Neural progenitor cell (in vitro differentiated cells): ENCODE measurements at regions not wholly inside any gene's neighbourhood (a gene's known extent, or its start where the extent isn't known, plus 50 kb on each side); places are given as distances from the start of the nearest gene placed in this dataset.

Experiments
- DNase-seq: peaks from one replicate; pipeline ENCODE4 v3.0.0-alpha.2; 2016; ENCODE audit warnings: low spot score
- H2AFZ ChIP-seq: fragments of 200-600 bp; sonication (generic); replicated peaks from 2 replicates; pipeline ENCODE4 v1.6.1; 2016; ENCODE audit warnings: antibody characterized with exemption
- H3F3A ChIP-seq: fragments of 200-600 bp; sonication (generic); 2 replicates; pipeline ENCODE4 v1.6.1; 2016; ENCODE audit warnings: antibody characterized with exemption, low read depth
- H3K27ac ChIP-seq: fragments of 200-600 bp; sonication (generic); 2 replicates; pipeline ENCODE4 v1.5.1; 2016; ENCODE audit warnings: mild to moderate bottlenecking
- H3K27me3 ChIP-seq: fragments of 200-600 bp; sonication (generic); 2 replicates; pipeline ENCODE4 v1.6.1; 2016; ENCODE audit warnings: mild to moderate bottlenecking, moderate library complexity
- H3K36me3 ChIP-seq: fragments of 200-600 bp; sonication (generic); 2 replicates; pipeline ENCODE4 v1.5.1; 2016
- H3K4me1 ChIP-seq: fragments of 200-600 bp; sonication (generic); 2 replicates; pipeline ENCODE4 v1.6.1; 2016; ENCODE audit warnings: mixed run types
- H3K4me2 ChIP-seq: fragments of 200-600 bp; sonication (generic); 2 replicates; pipeline ENCODE4 v1.6.1; 2016
- H3K4me3 ChIP-seq: fragments of 200-600 bp; sonication (generic); 2 replicates; pipeline ENCODE4 v1.5.1; 2016
- H3K79me2 ChIP-seq: fragments of 200-600 bp; sonication (generic); 2 replicates; pipeline ENCODE4 v1.6.1; 2016; ENCODE audit warnings: low read depth
- H3K9ac ChIP-seq: fragments of 200-600 bp; sonication (generic); 2 replicates; pipeline ENCODE4 v1.6.1; 2016
- H3K9me3 ChIP-seq: fragments of 200-600 bp; sonication (generic); 2 replicates; pipeline ENCODE4 v1.5.1; 2016; ENCODE audit warnings: low read depth
- H4K20me1 ChIP-seq: fragments of 200-600 bp; sonication (generic); 2 replicates; pipeline ENCODE4 v1.6.1; 2016; ENCODE audit warnings: low read depth
- H3K27ac Mint-ChIP-seq: 3 replicates; pipeline ENCODE4 v1.8.0; 2021; ENCODE audit warnings: mixed read lengths
- H3K27me3 Mint-ChIP-seq: 2 replicates; pipeline ENCODE4 v1.8.0; 2022; ENCODE audit warnings: low read depth, mild to moderate bottlenecking, inconsistent platforms, moderate library complexity, mixed read lengths; ENCODE audit not compliant: insufficient read depth
- H3K36me3 Mint-ChIP-seq: 3 replicates; pipeline ENCODE4 v1.8.0; 2021; ENCODE audit warnings: mixed read lengths
- H3K4me1 Mint-ChIP-seq: 3 replicates; pipeline ENCODE4 v1.8.0; 2021; ENCODE audit warnings: mixed read lengths
- H3K4me3 Mint-ChIP-seq: 3 replicates; pipeline ENCODE4 v1.8.0; 2021; ENCODE audit warnings: mild to moderate bottlenecking, moderate library complexity, mixed read lengths
- H3K9me3 Mint-ChIP-seq: 3 replicates; pipeline ENCODE4 v1.8.0; 2020; ENCODE audit warnings: mixed read lengths
- CTCF ChIP-seq: fragments of 200-600 bp; sonication (generic); IDR thresholded peaks from 2 replicates; pipeline ENCODE4 v1.5.1; 2017; ENCODE audit warnings: antibody characterized with exemption, mild to moderate bottlenecking
- EZH2 ChIP-seq: fragments of 200-600 bp; sonication (generic); IDR thresholded peaks from 2 replicates; pipeline ENCODE4 v1.6.1; 2017; ENCODE audit warnings: antibody characterized with exemption, mild to moderate bottlenecking, moderate library complexity
- EZH2phosphoT487 ChIP-seq: fragments of 200-600 bp; sonication (generic); IDR thresholded peaks from 2 replicates; pipeline ENCODE4 v1.6.1; 2017; ENCODE audit warnings: antibody characterized with exemption

GRCh38 chr9:90249094-90249493, 393.5 kb downstream of the DIRAS2 start:
- peaks cover 7% of the 10 kb centered on the region for H3K9me3 Mint-ChIP-seq
- no peaks in the 10 kb centered on the region for H3K27me3 Mint-ChIP-seq
- Histone ChIP-seq H4K20me1 (no peaks in the 10 kb centered on the region), H3K4me3 (no peak overlapping the region), H3F3A (no peaks in the 10 kb centered on the region), H3K79me2 (no peaks in the 10 kb centered on the region), H3K9ac (no peak overlapping the region), H3K36me3 (no peaks in the 10 kb centered on the region), H3K4me1 (no peaks in the 10 kb centered on the region), H3K9me3 (no peaks in the 10 kb centered on the region), H2AFZ (no peak overlapping the region), H3K27ac (no peak overlapping the region), H3K27me3 (no peaks in the 10 kb centered on the region), H3K4me2 (no peak overlapping the region)
- DNase-seq, result no peak
- H3K27ac Mint-ChIP-seq, result no peak overlapping the region
- no peak for TF ChIP-seq CTCF
- TF ChIP-seq EZH2, result no peak
- TF ChIP-seq EZH2phosphoT487, result no peak
- no peak overlapping the region for H3K4me3 Mint-ChIP-seq
- H3K36me3 Mint-ChIP-seq, result no peaks in the 10 kb centered on the region
- no peaks in the 10 kb centered on the region for H3K4me1 Mint-ChIP-seq

GRCh38 chr9:90251316-90251715, 391.3 kb downstream of the DIRAS2 start:
- no peaks in the 10 kb centered on the region for H3K36me3 ChIP-seq
- Mint-ChIP-seq H3K27me3 (no peaks in the 10 kb centered on the region), H3K36me3 (no peaks in the 10 kb centered on the region), H3K4me3 (no peak overlapping the region), H3K27ac (no peak overlapping the region), H3K9me3 (peaks cover 7% of the 10 kb centered on the region), H3K4me1 (no peaks in the 10 kb centered on the region)
- H3F3A ChIP-seq, result no peaks in the 10 kb centered on the region
- H3K27me3 ChIP-seq, result no peaks in the 10 kb centered on the region
- no peaks in the 10 kb centered on the region for H3K9me3 ChIP-seq
- no peak overlapping the region for H2AFZ ChIP-seq
- H3K4me2 ChIP-seq, result no peak overlapping the region
- no peak overlapping the region for H3K9ac ChIP-seq
- no peak overlapping the region for H3K4me3 ChIP-seq
- H3K27ac ChIP-seq, result no peak overlapping the region
- H4K20me1 ChIP-seq, result no peaks in the 10 kb centered on the region
- no peak for DNase-seq
- H3K79me2 ChIP-seq, result no peaks in the 10 kb centered on the region
- TF ChIP-seq EZH2phosphoT487, result no peak
- no peak for TF ChIP-seq CTCF
- no peak for TF ChIP-seq EZH2
- no peaks in the 10 kb centered on the region for H3K4me1 ChIP-seq

GRCh38 chr9:90256345-90256744, 386.3 kb downstream of the DIRAS2 start:
- H3K9ac ChIP-seq, result no peak overlapping the region
- no peaks in the 10 kb centered on the region for H3K4me1 ChIP-seq
- no peaks in the 10 kb centered on the region for H3K79me2 ChIP-seq
- H3K27me3 Mint-ChIP-seq, result no peaks in the 10 kb centered on the region
- H3F3A ChIP-seq, result no peaks in the 10 kb centered on the region
- H2AFZ ChIP-seq, result no peak overlapping the region
- DNase-seq, result no peak
- H3K27me3 ChIP-seq, result no peaks in the 10 kb centered on the region
- peaks cover 11% of the 10 kb centered on the region for H3K9me3 Mint-ChIP-seq
- no peaks in the 10 kb centered on the region for H3K4me1 Mint-ChIP-seq
- no peak overlapping the region for H3K4me2 ChIP-seq
- no peaks in the 10 kb centered on the region for H3K9me3 ChIP-seq
- H3K36me3 ChIP-seq, result no peaks in the 10 kb centered on the region
- no peaks in the 10 kb centered on the region for H4K20me1 ChIP-seq
- H3K4me3 Mint-ChIP-seq, result no peak overlapping the region
- no peak overlapping the region for H3K27ac Mint-ChIP-seq
- no peak overlapping the region for H3K27ac ChIP-seq
- TF ChIP-seq EZH2 (no peak), EZH2phosphoT487 (no peak), CTCF (no peak)
- H3K36me3 Mint-ChIP-seq, result no peaks in the 10 kb centered on the region
- H3K4me3 ChIP-seq, result no peak overlapping the region
